ENCODE measurements at regions not wholly inside any gene's neighbourhood (a gene's known extent, or its start where the extent isn't known, plus 50 kb on each side); places are given as distances from the start of the nearest gene placed in this dataset.
A peak's percentile ranks its signal among the peaks of the same experiment; 100 is the strongest.

DNA sequence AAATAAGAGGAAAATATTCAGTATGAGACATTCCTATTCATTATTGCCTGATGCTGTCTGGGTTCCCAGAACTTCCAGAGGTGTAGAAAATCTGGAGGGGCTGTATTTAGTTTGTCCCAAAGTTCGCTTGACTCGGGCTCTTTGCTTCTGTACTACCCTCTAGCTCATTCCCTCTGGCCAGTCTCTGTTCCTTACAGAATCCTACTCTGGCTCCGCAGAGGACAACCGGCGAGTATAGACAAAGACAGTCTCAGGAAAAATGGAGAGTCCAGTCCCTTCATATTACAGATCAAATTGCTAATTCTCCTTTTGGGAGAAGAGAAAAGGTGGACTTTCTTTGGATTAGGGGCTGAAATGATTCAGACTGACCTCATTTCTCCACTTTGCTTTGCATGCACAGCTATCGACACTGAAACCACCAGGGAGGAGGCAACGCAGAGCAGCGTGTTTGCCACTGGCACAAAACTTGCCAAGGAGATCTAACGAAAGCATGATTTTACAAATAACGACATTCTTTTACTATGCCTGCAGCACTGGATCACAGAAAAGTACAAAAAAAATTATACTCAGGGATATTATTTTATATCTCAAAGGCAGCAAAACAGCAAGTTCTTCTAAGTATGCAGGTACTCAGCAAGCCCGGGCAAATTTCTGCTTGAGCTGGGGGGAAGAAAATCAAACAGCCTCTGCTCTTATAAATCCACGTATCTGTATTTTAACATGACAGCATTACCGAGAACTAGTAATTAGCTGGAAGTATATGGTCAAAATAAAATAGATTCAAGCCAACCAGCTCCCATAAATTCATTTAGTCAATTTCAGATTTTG is 279.7 kb downstream of the NPR3 start:
- WGBS, result 45% methylated on average over 13 of the region's 13 CpGs
- no peaks in the 10 kb centered on the region for H3K9me3 ChIP-seq
- no peak overlapping the region for H3K27ac ChIP-seq
- TF ChIP-seq POLR2A (IDR thresholded peaks at IDR 0.05) (no peak), POLR2AphosphoS5 (IDR thresholded peaks at IDR 0.05) (no peak)
- TF ChIP-seq, protein P1, sequence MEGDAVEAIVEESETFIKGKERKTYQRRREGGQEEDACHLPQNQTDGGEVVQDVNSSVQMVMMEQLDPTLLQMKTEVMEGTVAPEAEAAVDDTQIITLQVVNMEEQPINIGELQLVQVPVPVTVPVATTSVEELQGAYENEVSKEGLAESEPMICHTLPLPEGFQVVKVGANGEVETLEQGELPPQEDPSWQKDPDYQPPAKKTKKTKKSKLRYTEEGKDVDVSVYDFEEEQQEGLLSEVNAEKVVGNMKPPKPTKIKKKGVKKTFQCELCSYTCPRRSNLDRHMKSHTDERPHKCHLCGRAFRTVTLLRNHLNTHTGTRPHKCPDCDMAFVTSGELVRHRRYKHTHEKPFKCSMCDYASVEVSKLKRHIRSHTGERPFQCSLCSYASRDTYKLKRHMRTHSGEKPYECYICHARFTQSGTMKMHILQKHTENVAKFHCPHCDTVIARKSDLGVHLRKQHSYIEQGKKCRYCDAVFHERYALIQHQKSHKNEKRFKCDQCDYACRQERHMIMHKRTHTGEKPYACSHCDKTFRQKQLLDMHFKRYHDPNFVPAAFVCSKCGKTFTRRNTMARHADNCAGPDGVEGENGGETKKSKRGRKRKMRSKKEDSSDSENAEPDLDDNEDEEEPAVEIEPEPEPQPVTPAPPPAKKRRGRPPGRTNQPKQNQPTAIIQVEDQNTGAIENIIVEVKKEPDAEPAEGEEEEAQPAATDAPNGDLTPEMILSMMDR (IDR thresholded peaks at IDR 0.05), result no peak
- H3K4me3 ChIP-seq, result peak overlapping the region in 1 of 2 donors; percentile 0
- H3K27me3 ChIP-seq (replicated peaks; ENCODE audit: insufficient read depth), result no peaks in the 10 kb centered on the region
- no peaks in the 10 kb centered on the region for H3K4me1 ChIP-seq (replicated peaks)
- H3K36me3 ChIP-seq, result no peaks in the 10 kb centered on the region
- DNase-seq (ENCODE audit: low spot score), result peak; percentile 19
- intact Hi-C loops (cut with DNase I), result no loop called here

DNA sequence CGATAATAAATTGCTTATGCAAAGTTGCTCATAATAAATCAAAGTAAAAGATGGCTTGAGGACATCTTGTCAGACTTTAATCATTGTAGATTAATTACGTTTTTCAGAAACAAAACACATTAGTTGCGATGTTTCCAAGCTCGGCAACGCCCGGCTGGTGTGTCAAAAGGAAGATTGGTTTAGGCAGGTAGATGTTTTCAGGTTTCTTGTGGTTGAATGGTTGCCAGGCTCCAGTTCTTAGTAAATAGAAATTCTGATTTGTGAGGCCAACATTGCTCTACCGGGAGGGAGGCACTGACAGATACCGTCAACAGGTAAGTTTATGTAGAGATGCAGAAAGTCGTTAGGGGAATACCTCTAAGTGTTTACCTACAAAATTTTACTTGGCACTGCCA is 280.3 kb downstream of the NPR3 start:
- no peak for TF ChIP-seq POLR2A (IDR thresholded peaks at IDR 0.05)
- WGBS, result 48% methylated on average over 9 of the region's 9 CpGs
- intact Hi-C loops (cut with DNase I), result no loop called here
- H3K9me3 ChIP-seq, result no peaks in the 10 kb centered on the region
- no peaks in the 10 kb centered on the region for H3K36me3 ChIP-seq
- DNase-seq (ENCODE audit: low spot score), result peak; percentile 51
- H3K27me3 ChIP-seq (replicated peaks; ENCODE audit: insufficient read depth), result no peaks in the 10 kb centered on the region
- no peak overlapping the region for H3K27ac ChIP-seq
- H3K4me3 ChIP-seq, result peak overlapping the region in 1 of 2 donors; percentile 0
- no peaks in the 10 kb centered on the region for H3K4me1 ChIP-seq (replicated peaks)

DNA sequence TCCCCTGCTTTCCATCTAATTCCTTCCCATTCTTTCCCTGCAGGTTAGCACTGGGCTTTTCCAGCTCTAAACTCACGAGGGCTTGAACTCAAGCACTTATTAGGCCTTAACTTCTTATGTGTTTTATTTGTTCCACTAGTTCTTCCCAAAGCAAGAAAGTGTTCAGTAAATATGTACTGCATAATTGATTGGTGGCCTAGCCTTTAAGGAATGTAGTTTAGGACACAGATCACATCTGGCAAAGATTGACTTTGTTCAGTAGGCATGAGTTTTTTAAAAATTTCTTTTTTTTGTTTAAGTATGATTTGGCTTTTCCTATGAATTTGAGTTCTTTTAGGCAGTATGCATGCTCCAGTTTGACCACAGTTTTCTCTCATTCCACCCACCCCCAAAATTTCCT is 285.2 kb downstream of the NPR3 start:
- H3K27ac ChIP-seq, result no peak overlapping the region
- WGBS, result 91% methylated on average over 1 of the region's 1 CpG
- H3K36me3 ChIP-seq, result no peaks in the 10 kb centered on the region
- no peak for DNase-seq (ENCODE audit: low spot score)
- H3K9me3 ChIP-seq, result no peaks in the 10 kb centered on the region
- no peaks in the 10 kb centered on the region for H3K4me1 ChIP-seq (replicated peaks)
- TF ChIP-seq POLR2AphosphoS5 (IDR thresholded peaks at IDR 0.05) (no peak), POLR2A (IDR thresholded peaks at IDR 0.05) (no peak)
- TF ChIP-seq, protein P1 (IDR thresholded peaks at IDR 0.05), result no peak
- intact Hi-C loops (cut with DNase I), result no loop called here
- H3K27me3 ChIP-seq (replicated peaks; ENCODE audit: insufficient read depth), result no peaks in the 10 kb centered on the region
- no peak overlapping the region for H3K4me3 ChIP-seq

DNA sequence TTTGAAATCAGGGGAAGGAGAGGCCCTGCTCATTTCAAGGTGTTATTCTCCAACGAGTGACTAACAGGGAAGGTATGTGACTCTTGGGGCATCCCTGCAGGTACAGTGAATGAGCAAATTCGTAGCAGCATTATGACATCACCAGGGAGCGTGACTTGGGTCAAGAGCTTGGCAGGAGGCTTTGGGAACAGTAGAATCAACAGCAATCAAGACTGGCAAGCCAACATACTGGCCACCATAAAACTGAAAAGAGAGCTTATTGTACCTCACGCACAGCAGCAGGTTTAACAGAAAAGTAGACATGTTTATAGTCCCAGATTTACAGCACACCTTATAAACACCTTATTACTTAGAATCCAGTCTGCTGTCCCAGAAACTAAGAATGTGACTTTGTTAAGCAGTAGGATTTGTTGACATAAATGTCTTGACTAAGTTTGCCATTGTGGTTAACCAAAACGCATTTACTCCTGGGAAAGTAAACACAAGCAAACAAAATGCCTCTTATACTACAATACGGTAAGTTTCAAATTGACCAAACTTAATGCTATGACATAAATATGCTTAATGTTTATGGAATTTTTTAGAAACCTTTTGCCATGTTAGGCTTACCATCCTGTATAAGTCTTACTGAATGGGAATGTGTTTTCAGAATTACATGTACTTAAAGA is 297.8 kb downstream of the NPR3 start:
- Histone ChIP-seq H3K4me3 (no peak overlapping the region), H3K9me3 (no peaks in the 10 kb centered on the region), H3K27ac (no peak overlapping the region), H3K4me1 (replicated peaks) (no peaks in the 10 kb centered on the region), H3K36me3 (no peaks in the 10 kb centered on the region), H3K27me3 (replicated peaks; ENCODE audit: insufficient read depth) (no peaks in the 10 kb centered on the region)
- WGBS, result 29% methylated on average over 6 of the region's 6 CpGs
- intact Hi-C loops (cut with DNase I), result no loop called here
- TF ChIP-seq POLR2A (IDR thresholded peaks at IDR 0.05) (no peak), POLR2AphosphoS5 (IDR thresholded peaks at IDR 0.05) (peak; percentile 86)
- TF ChIP-seq, protein P1 (IDR thresholded peaks at IDR 0.05), result no peak
- peak; percentile 68 for DNase-seq (ENCODE audit: low spot score)

DNA sequence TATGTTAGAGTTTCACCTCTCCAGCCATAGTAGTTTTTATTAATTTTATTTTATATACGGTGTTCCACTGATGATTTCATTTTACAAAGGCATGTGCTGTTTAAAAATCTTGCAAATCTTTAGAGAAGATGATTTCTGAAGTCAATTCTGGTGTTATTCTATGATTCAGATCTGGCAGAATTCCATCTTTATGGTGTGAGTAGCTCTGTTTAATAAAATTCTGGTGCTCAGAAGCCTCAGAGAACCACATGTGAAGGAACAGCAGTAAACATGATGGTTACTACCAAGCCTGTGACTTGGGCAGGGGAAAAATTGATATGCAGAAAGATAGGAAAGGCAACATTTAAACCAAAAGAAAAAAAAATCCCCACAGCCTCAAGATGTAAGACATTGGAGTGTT is 299.7 kb downstream of the NPR3 start:
- no peak for TF ChIP-seq POLR2A (IDR thresholded peaks at IDR 0.05)
- TF ChIP-seq POLR2AphosphoS5 (IDR thresholded peaks at IDR 0.05), result no peak
- no peak overlapping the region for H3K4me3 ChIP-seq
- no peaks in the 10 kb centered on the region for H3K4me1 ChIP-seq (replicated peaks)
- H3K27ac ChIP-seq, result no peak overlapping the region
- no peaks in the 10 kb centered on the region for H3K27me3 ChIP-seq (replicated peaks; ENCODE audit: insufficient read depth)
- no peaks in the 10 kb centered on the region for H3K9me3 ChIP-seq
- no peaks in the 10 kb centered on the region for H3K36me3 ChIP-seq
- DNase-seq (ENCODE audit: low spot score), result no peak
- intact Hi-C loops (cut with DNase I), result no loop called here
- WGBS, result 86% methylated on average over 1 of the region's 1 CpG
